Loucy (cell line): ENCODE measurements at regions not wholly inside any gene's neighbourhood (a gene's known extent, or its start where the extent isn't known, plus 50 kb on each side); places are given as distances from the start of the nearest gene placed in this dataset.

Source experiments
- H2AFZ ChIP-seq: fragments of 200-600 bp; sonication (generic); 2 replicates; pipeline ENCODE4 v1.6.0; 2016; ENCODE audit warnings: antibody characterized with exemption, mild to moderate bottlenecking, low read length, moderate library complexity
- H3F3A ChIP-seq: fragments of 200-600 bp; 2 replicates; pipeline ENCODE4 v1.6.0; 2016; ENCODE audit warnings: antibody characterized with exemption, low read depth, mild to moderate bottlenecking
- H3K27me3 ChIP-seq: fragments of 200-600 bp; sonication (generic); 2 replicates; pipeline ENCODE4 v1.6.1; 2014; ENCODE audit warnings: low read length, mild to moderate bottlenecking; ENCODE audit not compliant: insufficient read depth, poor library complexity, severe bottlenecking
- H3K36me3 ChIP-seq: fragments of 200-600 bp; sonication (generic); 2 replicates; pipeline ENCODE4 v1.6.1; 2016; ENCODE audit warnings: low read length; ENCODE audit not compliant: insufficient read depth
- H3K4me1 ChIP-seq: fragments of 200-600 bp; sonication (generic); 2 replicates; pipeline ENCODE4 v1.5.1; 2014; ENCODE audit warnings: low read length, mild to moderate bottlenecking; ENCODE audit not compliant: insufficient read depth, poor library complexity, severe bottlenecking
- H3K4me2 ChIP-seq: fragments of 200-600 bp; sonication (generic); 2 replicates; pipeline ENCODE4 v1.6.0; 2014; ENCODE audit warnings: antibody characterized with exemption, low read length, low read depth, mild to moderate bottlenecking; ENCODE audit not compliant: poor library complexity, severe bottlenecking
- H3K4me3 ChIP-seq: fragments of 200-600 bp; sonication (generic); 2 replicates; pipeline ENCODE4 v1.5.1; 2014; ENCODE audit warnings: low read length, mild to moderate bottlenecking, mixed read lengths; ENCODE audit not compliant: poor library complexity, severe bottlenecking
- H3K79me2 ChIP-seq: fragments of 200-600 bp; sonication (generic); 2 replicates; pipeline ENCODE4 v1.6.1; 2014; ENCODE audit warnings: low read length; ENCODE audit not compliant: insufficient read depth
- H3K9ac ChIP-seq: fragments of 200-600 bp; sonication (generic); 2 replicates; pipeline ENCODE4 v1.6.0; 2014; ENCODE audit warnings: mild to moderate bottlenecking, low read depth, low read length, moderate library complexity; ENCODE audit not compliant: poor library complexity, severe bottlenecking
- H3K9me2 ChIP-seq: fragments of 200-600 bp; sonication (generic); replicated peaks from 2 replicates; pipeline ENCODE4 v1.6.1; 2016; ENCODE audit warnings: low read depth, low read length, mixed read lengths
- H3K9me3 ChIP-seq: fragments of 200-600 bp; sonication (generic); 2 replicates; pipeline ENCODE4 v1.6.1; 2014; ENCODE audit warnings: mild to moderate bottlenecking, antibody characterized with exemption, low read length, low read depth; ENCODE audit not compliant: insufficient read depth
- H4K20me1 ChIP-seq: fragments of 200-600 bp; sonication (generic); 2 replicates; pipeline ENCODE4 v1.6.0; 2014; ENCODE audit warnings: antibody characterized with exemption, low read length, mild to moderate bottlenecking; ENCODE audit not compliant: insufficient read depth, poor library complexity, severe bottlenecking
- CTCF ChIP-seq: fragments of 200-600 bp; sonication (generic); conservative IDR thresholded peaks from 2 replicates; pipeline ENCODE4 v1.5.1; 2014; ENCODE audit warnings: mild to moderate bottlenecking, antibody characterized with exemption, low read length
- EZH2phosphoT487 ChIP-seq: fragments of 200-600 bp; IDR thresholded peaks from 2 replicates; pipeline ENCODE4 v1.6.1; 2018; ENCODE audit warnings: antibody characterized with exemption, mild to moderate bottlenecking, moderate library complexity, borderline replicate concordance

GRCh38 chr20:36085686-36086267, 68.8 kb upstream of the EPB41L1 start:
- Histone ChIP-seq H3K9me2 (no peaks in the 10 kb centered on the region), H3K9ac (no peak overlapping the region), H3K4me1 (no peaks in the 10 kb centered on the region), H3K4me3 (no peak overlapping the region), H3K4me2 (no peak overlapping the region), H3K27me3 (peaks cover 4% of the 10 kb centered on the region), H3K79me2 (no peaks in the 10 kb centered on the region), H2AFZ (no peak overlapping the region), H3F3A (no peaks in the 10 kb centered on the region), H3K9me3 (no peaks in the 10 kb centered on the region), H4K20me1 (no peaks in the 10 kb centered on the region), H3K36me3 (no peaks in the 10 kb centered on the region)
- TF ChIP-seq EZH2phosphoT487 (no peak), CTCF (no peak)

GRCh38 chr20:36086767-36087166, 67.8 kb upstream of the EPB41L1 start:
- H3K9me2 ChIP-seq = no peaks in the 10 kb centered on the region
- H2AFZ ChIP-seq = no peak overlapping the region
- no peaks in the 10 kb centered on the region for H3K36me3 ChIP-seq
- H3F3A ChIP-seq = no peaks in the 10 kb centered on the region
- no peak overlapping the region for H3K4me3 ChIP-seq
- no peak overlapping the region for H3K9ac ChIP-seq
- no peak overlapping the region for H3K4me2 ChIP-seq
- H3K79me2 ChIP-seq = no peaks in the 10 kb centered on the region
- TF ChIP-seq EZH2phosphoT487 (no peak), CTCF (no peak)
- no peaks in the 10 kb centered on the region for H4K20me1 ChIP-seq
- no peaks in the 10 kb centered on the region for H3K4me1 ChIP-seq
- no peaks in the 10 kb centered on the region for H3K9me3 ChIP-seq
- peaks cover 11% of the 10 kb centered on the region for H3K27me3 ChIP-seq

- H3K4me3 ChIP-seq = no peak overlapping the region
- no peak overlapping the region for H3K9ac ChIP-seq
- no peaks in the 10 kb centered on the region for H3K79me2 ChIP-seq
- H3K27me3 ChIP-seq = peaks cover 39% of the 10 kb centered on the region
- H3K4me1 ChIP-seq = peaks cover 6% of the 10 kb centered on the region
- H3F3A ChIP-seq = no peaks in the 10 kb centered on the region
- no peaks in the 10 kb centered on the region for H3K36me3 ChIP-seq
- no peaks in the 10 kb centered on the region for H4K20me1 ChIP-seq
- no peak overlapping the region for H2AFZ ChIP-seq
- H3K9me2 ChIP-seq = no peaks in the 10 kb centered on the region
- H3K9me3 ChIP-seq = no peaks in the 10 kb centered on the region
- no peak overlapping the region for H3K4me2 ChIP-seq
- TF ChIP-seq EZH2phosphoT487 = no peak
- TF ChIP-seq CTCF = no peak
Measured at GRCh38 chr20:36090223-36090622, 64.3 kb upstream of the EPB41L1 start.
